ENCODE measurements at regions not wholly inside any gene's neighbourhood (a gene's known extent, or its start where the extent isn't known, plus 50 kb on each side); places are given as distances from the start of the nearest gene placed in this dataset.

- TF ChIP-seq CTCF (IDR thresholded peaks at IDR 0.05) = no peak
- TF ChIP-seq POLR2A (IDR thresholded peaks at IDR 0.05) = no peak
- TF ChIP-seq EP300 (IDR thresholded peaks at IDR 0.05; ENCODE audit: low read depth) = no peak
- TF ChIP-seq POLR2AphosphoS5 (IDR thresholded peaks at IDR 0.05) = no peak
These were observed 149.9 kb downstream of the MRPL39 start for GRCh38 chr21:25457411-25457810.

Measured in transverse colon (tissue), 4 donors.